SJSA1 (cell line): ENCODE measurements at regions not wholly inside any gene's neighbourhood (a gene's known extent, or its start where the extent isn't known, plus 50 kb on each side); places are given as distances from the start of the nearest gene placed in this dataset.
"Not testable (repeated sequence)": the region's sequence is repeated elsewhere in the genome, so short reads cannot be mapped to it uniquely, and the experiment has no call there.

Experiments
- DNase-seq, 2 experiments: peaks; one replicate each; pipeline ENCODE4 v3.0.0-alpha.2; 2015 to 2020; ENCODE audit warnings: low spot score in 2 of 2, low read depth in 1 of 2
- H3K27ac ChIP-seq: fragments of 250-450 bp; sonication (Bioruptor Pico); 2 replicates; pipeline ENCODE4 v1.5.1; 2020; ENCODE audit warnings: mild to moderate bottlenecking, moderate library complexity
- H3K27me3 ChIP-seq: fragments of 250-450 bp; sonication (Bioruptor Pico); replicated peaks from 2 replicates; pipeline ENCODE4 v1.5.1; 2020; ENCODE audit warnings: mild to moderate bottlenecking, moderate library complexity
- H3K36me3 ChIP-seq: fragments of 250-450 bp; sonication (Bioruptor Pico); 2 replicates; pipeline ENCODE4 v1.5.1; 2020; ENCODE audit warnings: mild to moderate bottlenecking
- H3K4me1 ChIP-seq: fragments of 250-450 bp; sonication (Bioruptor Pico); replicated peaks from 2 replicates; pipeline ENCODE4 v1.6.1; 2021; ENCODE audit warnings: mild to moderate bottlenecking
- H3K4me3 ChIP-seq: fragments of 250-450 bp; sonication (Bioruptor Pico); 2 replicates; pipeline ENCODE4 v1.5.1; 2020; ENCODE audit warnings: mild to moderate bottlenecking
- H3K9me3 ChIP-seq: fragments of 250-450 bp; sonication (Bioruptor Pico); replicated peaks from 2 replicates; pipeline ENCODE4 v1.5.1; 2020; ENCODE audit warnings: mild to moderate bottlenecking

DNA sequence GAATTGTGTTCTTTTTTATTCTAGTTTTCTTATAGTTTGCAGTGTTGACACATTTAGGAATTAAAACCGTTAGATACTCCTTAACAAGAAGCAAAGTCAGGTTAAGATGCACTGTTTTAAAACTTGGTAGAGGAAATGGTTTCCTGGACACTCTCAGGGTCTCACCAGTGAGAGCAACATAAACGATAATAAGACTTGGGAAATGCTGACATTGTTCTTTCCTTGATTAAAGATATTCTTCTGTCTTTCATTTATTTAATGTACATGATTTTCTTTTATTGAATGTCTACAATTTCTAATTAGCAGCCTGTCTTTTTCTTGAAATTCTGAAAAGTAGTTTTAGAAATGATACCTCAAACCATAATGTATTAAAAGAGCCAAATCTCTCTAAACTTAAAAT lies 707.9 kb upstream of the CHD1 start:
- Histone ChIP-seq H3K9me3 (no peaks in the 10 kb centered on the region), H3K4me3 (no peak overlapping the region)
- DNase-seq, result no peak

DNA sequence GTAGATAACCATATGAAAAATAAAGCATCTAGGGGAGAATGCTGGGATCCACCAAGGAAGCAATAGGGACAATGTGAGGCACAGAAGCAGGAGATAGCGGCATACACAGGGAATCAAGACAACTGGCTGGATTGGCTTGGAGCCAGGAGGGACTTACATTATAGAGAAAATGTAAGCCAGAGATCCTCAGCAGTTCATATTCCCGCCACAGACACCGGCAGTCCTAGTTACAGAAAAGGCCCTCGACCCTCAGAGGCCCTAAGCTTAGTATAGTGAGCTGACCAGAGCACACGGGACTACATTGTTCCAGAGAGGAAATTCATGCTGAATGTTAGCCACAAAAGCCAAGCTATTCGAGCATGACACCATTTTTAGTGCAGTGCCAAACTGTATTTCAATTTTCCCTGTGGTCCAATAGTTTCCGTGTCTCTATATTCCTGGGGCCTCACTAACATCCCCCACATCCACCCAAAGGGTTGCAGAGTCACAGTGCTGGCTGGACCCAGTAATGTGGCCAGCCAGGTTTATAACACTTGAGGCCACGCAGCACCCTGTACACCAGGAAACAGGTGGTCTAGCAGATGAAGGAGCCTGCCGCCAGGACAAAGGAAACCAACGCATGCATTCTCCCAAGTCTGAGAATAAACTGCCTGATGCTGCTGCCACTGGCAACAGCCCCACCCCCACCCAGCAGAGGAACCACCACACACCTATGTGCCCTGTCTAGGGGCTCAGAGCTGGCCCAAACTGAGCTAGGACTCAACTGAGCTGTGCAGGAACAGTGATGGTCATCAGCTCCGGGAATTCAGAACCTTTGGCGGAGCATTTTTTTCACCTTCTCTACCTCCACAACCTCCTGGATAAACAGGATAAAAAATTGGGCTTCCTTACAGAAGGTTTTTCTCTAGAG lies 693.2 kb upstream of the CHD1 start:
- DNase-seq, result no peak
- no peaks in the 10 kb centered on the region for H3K27me3 ChIP-seq
- no peaks in the 10 kb centered on the region for H3K9me3 ChIP-seq
- H3K4me1 ChIP-seq, result no peaks in the 10 kb centered on the region
- H3K27ac ChIP-seq, result no peak overlapping the region
- H3K36me3 ChIP-seq, result no peaks in the 10 kb centered on the region
- H3K4me3 ChIP-seq, result no peak overlapping the region

More for the DNA sequence above, 707.9 kb upstream of the CHD1 start:
- Histone ChIP-seq H3K27ac (no peak overlapping the region), H3K4me1 (no peaks in the 10 kb centered on the region), H3K27me3 (no peaks in the 10 kb centered on the region), H3K36me3 (no peaks in the 10 kb centered on the region)

DNA sequence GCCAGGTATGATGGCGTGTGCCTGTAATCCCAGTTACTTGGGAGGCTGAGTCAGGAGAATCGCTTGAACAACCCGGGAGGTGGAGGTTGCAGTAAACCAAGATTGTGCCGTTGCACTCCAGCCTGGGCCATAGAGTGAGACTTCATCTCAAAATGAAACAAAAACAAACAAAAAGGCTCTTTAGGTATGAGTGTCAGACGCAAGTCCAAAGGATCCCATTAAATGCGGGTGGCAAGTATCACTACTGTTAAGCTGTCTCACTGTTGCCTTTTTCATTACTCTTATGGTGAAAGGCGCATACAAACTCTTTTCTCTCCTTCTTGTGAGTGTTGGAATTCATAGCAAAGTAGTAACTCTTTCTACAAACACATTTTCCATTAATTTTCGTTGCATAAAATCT lies 688.5 kb upstream of the CHD1 start:
- Histone ChIP-seq H3K36me3 (no peaks in the 10 kb centered on the region), H3K27me3 (no peaks in the 10 kb centered on the region), H3K4me1 (no peaks in the 10 kb centered on the region), H3K27ac (no peak overlapping the region), H3K4me3 (no peak overlapping the region), H3K9me3 (no peaks in the 10 kb centered on the region)
- DNase-seq, result no peak

DNA sequence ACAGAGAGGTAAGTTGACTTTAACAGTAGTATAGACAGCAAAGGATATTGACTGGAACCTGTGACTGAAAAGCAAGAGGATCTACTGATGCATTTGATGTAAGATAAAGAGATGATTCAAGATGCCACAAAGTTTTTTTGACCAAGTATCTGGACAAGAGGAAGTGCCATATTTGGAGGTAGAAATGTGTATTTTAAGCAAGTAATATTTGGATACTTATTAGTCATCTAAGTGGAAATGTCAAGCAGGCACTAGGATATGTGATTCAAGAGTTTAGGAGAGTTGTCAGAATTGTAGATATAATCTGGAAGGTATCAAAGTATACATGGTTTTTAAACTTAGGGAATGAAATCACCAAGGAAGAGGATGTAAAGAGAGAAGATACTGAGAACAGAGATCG lies 686.1 kb upstream of the CHD1 start:
- Histone ChIP-seq H3K27ac (no peak overlapping the region), H3K36me3 (no peaks in the 10 kb centered on the region), H3K27me3 (no peaks in the 10 kb centered on the region), H3K4me1 (no peaks in the 10 kb centered on the region), H3K4me3 (no peak overlapping the region), H3K9me3 (no peaks in the 10 kb centered on the region)
- DNase-seq, result no peak

DNA sequence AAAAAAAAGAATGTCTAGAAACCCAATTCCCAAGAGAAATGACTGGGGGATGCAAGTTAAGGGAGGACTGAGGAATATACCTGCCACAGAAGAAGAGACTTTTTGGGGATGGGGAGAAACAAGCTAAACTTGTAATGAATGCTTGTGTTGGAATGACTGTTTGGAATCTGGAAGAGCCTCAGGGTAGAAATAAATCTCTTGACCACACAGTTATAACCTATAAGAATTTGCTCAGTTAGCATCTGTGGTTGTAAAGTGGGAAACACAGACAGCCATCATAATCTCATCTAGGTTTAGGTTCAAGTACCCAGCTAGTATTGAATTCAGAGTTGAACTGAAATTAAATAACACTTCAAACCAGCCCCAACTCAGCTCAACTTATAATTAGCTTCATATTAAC lies 678.3 kb upstream of the CHD1 start:
- Histone ChIP-seq H3K4me1 (no peaks in the 10 kb centered on the region), H3K9me3 (no peaks in the 10 kb centered on the region), H3K36me3 (no peaks in the 10 kb centered on the region), H3K27ac (no peak overlapping the region), H3K27me3 (no peaks in the 10 kb centered on the region), H3K4me3 (no peak overlapping the region)
- no peak for DNase-seq

DNA sequence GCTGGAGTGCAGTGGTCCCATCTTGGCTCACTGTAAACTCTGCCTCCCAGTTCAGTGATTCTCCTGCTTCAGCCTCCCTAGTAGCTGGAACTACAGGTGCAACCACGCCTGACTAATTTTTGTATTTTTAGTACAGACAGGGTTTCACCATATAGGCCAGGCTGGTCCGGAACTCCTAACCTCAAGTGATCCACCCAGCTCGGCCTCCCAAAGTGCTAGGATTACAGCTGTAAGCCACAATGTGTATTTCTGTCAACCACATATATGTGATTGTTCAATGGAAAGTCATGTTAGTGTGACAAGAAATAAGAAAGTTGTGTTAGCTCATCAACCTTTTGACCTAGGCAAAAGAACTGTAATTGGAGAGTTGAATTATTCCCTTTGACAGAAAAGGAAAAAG lies 677.1 kb upstream of the CHD1 start:
- H3K4me3 ChIP-seq, result no peak overlapping the region
- H3K9me3 ChIP-seq, result no peaks in the 10 kb centered on the region
- no peaks in the 10 kb centered on the region for H3K36me3 ChIP-seq
- H3K4me1 ChIP-seq, result no peaks in the 10 kb centered on the region
- no peaks in the 10 kb centered on the region for H3K27me3 ChIP-seq
- no peak for DNase-seq
- H3K27ac ChIP-seq, result no peak overlapping the region

DNA sequence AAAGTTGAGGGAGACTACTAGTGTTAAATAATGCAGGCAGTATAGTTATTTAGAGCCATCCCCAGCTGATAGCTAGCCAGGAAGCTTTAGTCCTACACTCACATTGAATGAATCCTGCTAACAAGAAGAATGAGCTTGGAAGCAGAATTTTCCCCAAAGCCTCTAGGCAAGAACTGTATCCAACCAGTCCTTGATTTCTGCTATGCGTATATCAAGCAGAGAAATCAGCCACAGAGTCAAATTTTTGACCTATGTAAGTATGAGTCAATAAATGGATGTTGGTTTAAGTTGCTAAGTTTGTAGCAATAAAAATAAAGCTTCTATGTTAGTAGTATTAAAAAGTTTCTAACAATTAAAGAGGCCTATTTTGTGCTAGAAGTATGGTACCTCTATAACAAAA lies 672.1 kb upstream of the CHD1 start:
- no peak overlapping the region for H3K4me3 ChIP-seq
- no peak for DNase-seq

DNA sequence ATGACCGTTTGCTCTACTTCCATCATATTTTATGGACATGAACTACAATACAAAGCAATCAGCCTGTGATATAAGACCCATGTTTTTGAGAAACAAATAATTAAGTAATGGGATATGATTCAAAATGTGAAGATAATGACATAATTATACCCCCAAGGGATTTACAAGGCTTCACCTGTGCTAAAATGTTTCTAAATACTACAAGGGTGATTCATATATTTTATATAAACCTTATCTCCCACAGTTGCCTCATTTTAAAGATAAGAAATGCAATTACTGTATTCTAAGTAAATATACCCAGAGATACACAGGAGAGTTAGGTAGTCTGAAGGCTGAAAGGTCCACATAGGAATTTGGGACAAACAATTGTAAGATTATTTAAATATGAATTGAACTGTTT lies 662.0 kb upstream of the CHD1 start:
- Histone ChIP-seq H3K27ac (no peak overlapping the region), H3K4me3 (no peak overlapping the region), H3K27me3 (no peaks in the 10 kb centered on the region), H3K9me3 (no peaks in the 10 kb centered on the region), H3K36me3 (no peaks in the 10 kb centered on the region), H3K4me1 (no peaks in the 10 kb centered on the region)
- no peak for DNase-seq

More for the DNA sequence above, 672.1 kb upstream of the CHD1 start:
- Histone ChIP-seq H3K4me1 (no peaks in the 10 kb centered on the region), H3K27me3 (no peaks in the 10 kb centered on the region), H3K27ac (no peak overlapping the region), H3K9me3 (no peaks in the 10 kb centered on the region), H3K36me3 (no peaks in the 10 kb centered on the region)

DNA sequence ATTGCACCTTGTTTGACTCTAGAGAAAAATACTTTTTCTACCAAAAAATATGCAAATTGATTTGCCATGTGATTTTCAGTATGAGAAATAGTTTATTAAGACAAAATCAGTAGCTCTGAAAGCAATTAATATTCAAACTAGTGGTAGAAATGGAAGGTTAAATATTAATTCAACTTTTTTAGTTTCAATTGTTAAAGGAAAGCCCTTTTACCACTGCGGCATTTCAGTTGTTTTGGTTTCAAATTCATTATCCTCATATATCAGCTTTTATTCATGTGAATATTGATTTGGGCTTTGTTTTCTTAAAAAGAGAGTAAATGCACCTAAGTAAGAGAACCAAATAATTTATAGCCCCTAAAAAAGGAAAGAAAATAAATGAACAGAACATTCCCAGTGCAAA lies 660.6 kb upstream of the CHD1 start:
- Histone ChIP-seq H3K4me1 (no peaks in the 10 kb centered on the region), H3K27ac (no peak overlapping the region), H3K4me3 (no peak overlapping the region), H3K27me3 (no peaks in the 10 kb centered on the region), H3K36me3 (no peaks in the 10 kb centered on the region), H3K9me3 (no peaks in the 10 kb centered on the region)
- no peak for DNase-seq

DNA sequence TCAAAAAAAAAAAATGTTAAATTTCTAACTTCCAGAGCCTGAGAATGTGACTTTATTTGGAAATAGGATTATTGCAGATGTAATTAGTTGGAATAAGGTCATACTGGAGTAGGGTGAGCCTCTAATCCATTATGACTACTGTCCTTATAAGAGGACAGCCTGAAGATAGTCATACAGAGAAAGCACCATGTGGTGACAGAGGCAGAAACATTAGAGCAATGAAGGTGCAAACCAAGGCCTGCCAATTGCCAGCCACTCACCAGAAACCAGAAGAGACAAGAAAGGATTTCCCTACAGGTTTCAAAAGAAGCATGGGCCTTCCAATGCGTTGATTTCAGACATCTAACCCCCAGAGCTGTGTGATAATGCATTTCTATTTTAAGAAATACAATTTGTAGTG lies 659.2 kb upstream of the CHD1 start:
- no peak overlapping the region for H3K4me3 ChIP-seq

DNA sequence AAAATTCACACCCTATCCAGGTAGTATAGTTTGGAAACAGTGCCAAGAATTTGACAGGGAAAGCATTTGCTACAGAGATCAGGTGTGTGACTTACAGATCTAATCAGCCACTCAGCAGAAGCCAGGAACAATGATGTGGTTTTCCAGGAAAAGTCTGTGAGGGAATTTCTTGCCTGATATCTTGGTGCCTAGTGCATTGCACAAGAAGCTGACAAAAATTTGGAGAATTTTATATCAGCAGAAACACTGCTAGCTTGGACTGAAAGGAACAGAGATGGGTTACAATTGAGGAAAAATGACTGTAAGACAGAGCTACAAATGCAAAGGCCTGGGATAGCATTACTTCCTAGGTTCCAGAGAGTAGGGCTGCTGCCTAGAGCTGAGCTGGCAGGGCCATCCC lies 658.1 kb upstream of the CHD1 start:
- Histone ChIP-seq H3K27me3 (no peaks in the 10 kb centered on the region), H3K4me3 (no peak overlapping the region), H3K36me3 (no peaks in the 10 kb centered on the region), H3K4me1 (no peaks in the 10 kb centered on the region), H3K9me3 (no peaks in the 10 kb centered on the region), H3K27ac (no peak overlapping the region)
- DNase-seq, result no peak

More for the DNA sequence above, 659.2 kb upstream of the CHD1 start:
- no peaks in the 10 kb centered on the region for H3K9me3 ChIP-seq
- H3K4me1 ChIP-seq, result no peaks in the 10 kb centered on the region
- H3K27ac ChIP-seq, result no peak overlapping the region
- H3K36me3 ChIP-seq, result no peaks in the 10 kb centered on the region
- no peaks in the 10 kb centered on the region for H3K27me3 ChIP-seq
- DNase-seq, result no peak

DNA sequence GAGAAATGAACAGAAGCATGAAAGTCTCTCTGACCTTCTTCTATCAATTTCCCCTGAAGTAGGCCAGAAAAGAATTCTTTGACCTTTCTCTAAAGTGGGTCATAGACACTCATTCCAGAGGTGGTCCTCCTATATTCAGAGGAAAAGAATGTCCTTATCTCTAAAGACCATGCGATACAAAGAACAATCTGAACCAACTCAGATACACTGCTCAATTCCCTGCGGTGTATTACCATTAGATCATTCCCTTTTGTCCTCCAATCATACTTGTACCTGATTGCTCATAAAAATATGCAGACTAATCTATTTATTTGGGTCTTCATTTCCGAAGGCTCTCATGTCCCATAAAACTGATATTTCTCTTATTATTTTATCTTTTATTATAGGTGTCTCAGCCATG lies 652.4 kb upstream of the CHD1 start:
- H3K27ac ChIP-seq, H3K4me3 ChIP-seq, H3K4me1 ChIP-seq, H3K27me3 ChIP-seq, DNase-seq, H3K9me3 ChIP-seq, H3K36me3 ChIP-seq: not testable (repeated sequence)

DNA sequence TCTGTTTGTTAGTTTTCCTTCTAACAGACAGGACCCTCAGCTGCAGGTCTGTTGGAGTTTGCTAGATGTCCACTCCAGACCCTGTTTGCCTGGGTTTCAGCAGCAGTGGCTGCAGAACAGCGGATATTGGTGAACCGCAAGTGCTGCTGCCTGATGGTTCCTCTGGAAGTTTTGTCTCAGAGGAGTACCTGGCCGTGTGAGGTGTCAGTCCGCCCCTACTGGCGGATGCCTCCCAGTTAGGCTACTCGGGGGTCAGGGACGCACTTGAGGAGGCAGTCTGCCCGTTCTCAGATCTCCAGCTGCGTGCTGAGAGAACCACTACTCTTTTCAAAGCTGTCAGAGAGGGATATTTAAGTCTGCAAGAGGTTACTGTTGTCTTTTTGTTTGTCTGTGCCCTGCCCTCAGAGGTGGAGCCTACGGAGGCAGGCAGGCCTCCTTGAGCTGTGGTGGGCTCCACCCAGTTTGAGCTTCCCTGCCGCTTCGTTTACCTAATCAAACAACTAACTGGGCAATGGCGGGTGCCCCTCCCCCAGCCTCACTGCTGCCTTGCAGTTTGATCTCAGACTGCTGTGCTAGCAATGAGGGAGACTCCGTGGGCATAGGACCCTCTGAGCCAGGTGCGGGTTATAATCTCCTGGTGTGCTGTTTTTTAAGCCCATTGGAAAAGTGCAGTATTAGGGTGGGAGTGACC lies 634.3 kb upstream of the CHD1 start:
- not testable (repeated sequence) for H3K9me3 ChIP-seq, H3K27ac ChIP-seq, DNase-seq, H3K36me3 ChIP-seq, H3K4me1 ChIP-seq, H3K27me3 ChIP-seq, H3K4me3 ChIP-seq

DNA sequence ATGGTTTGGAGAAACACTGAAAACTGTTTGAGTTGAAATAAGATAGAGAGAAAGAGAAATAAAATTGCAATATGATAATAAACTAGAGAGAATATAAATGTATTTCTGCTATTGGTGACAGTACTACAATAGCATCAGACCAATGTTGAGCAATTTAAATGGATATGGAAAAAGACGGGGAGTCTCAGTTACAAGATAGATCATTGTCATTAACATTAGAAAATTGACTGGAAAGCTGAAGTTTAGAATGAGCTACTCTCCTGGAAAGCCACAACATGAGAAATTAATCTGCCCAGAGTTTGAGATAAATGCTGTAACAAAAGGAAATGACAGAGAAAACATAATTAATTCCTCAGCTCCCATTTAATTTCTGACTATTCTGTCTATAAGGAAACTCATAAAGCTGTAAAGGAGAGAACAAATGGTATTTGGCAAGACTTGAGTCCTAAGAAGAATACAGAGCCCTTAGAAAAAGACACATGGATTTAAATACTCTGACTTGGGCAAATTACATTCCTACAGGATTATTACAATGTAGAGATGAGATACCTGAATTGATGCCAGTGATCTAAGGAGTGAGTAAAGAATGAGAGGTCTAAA lies 624.5 kb upstream of the CHD1 start:
- DNase-seq, result no peak
- Histone ChIP-seq H3K9me3 (no peaks in the 10 kb centered on the region), H3K27me3 (no peaks in the 10 kb centered on the region), H3K27ac (no peak overlapping the region), H3K4me1 (no peaks in the 10 kb centered on the region), H3K36me3 (no peaks in the 10 kb centered on the region), H3K4me3 (no peak overlapping the region)
